ENCODE measurements at regions not wholly inside any gene's neighbourhood (a gene's known extent, or its start where the extent isn't known, plus 50 kb on each side); places are given as distances from the start of the nearest gene placed in this dataset.
"Not testable (repeated sequence)": the region's sequence is repeated elsewhere in the genome, so short reads cannot be mapped to it uniquely, and the experiment has no call there.

DNA sequence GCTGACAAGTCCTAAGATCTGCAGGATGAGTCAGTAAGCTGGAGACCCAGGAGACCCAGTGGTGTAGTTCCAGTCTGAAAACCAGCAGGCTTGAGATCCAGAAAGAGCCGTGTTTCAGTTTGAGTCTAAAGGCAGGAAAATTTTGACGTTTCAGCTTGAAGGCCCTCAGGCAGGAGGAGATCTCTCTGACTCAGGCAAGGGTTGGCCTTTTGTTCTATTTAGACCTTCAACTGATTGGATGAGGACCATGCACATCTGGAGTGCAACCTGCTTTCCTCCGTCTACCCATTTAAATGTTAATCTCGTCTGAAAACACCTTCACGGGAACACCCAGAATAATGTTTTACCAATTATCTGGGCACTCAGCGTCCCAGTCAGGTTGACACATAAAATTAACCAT, 69.5 kb downstream of the NPIPA7 start:
- ATAC-seq; H3K27ac ChIP-seq; H3K4me2 ChIP-seq; CTCF ChIA-PET; H3K9me3 ChIP-seq; DNase-seq (ENCODE audit: low read depth in 1 of 2, low spot score in 1 of 2); POLR2A ChIA-PET; H3K4me1 ChIP-seq; H3K4me3 ChIP-seq; FAIRE-seq: not testable (repeated sequence)
- 0% methylated on average over 1 of the region's 6 CpGs for WGBS (ENCODE audit: missing lambda C conversion rate)

DNA sequence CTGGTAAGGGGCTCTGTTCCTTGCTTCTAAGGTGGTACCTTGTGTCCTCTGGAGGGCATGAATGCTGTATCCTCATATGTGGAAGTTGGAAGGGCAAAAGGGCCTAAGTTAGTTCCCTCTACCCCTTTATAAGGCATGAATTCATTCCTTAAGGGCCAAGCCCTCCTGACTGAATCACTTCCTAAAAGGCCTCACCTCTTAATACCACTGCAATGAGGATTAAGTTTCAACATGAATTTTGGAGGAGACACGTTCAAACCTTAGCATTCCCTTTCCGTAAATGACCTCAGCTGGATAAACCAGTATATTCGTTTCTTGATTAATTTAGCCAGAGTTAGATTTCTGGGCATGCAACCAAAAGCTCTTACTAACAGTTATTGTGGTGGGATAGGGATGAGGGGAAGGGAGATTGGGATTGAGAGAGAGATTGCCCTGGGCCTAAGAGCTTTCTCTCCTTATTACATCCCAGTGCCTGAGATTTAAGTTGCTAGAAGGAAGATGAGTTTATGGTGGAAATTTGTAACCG, 70.8 kb downstream of the NPIPA7 start:
- DNase-seq (ENCODE audit: low read depth in 1 of 2, low spot score in 1 of 2); H3K4me2 ChIP-seq; H3K9me3 ChIP-seq; H3K27ac ChIP-seq; H3K4me3 ChIP-seq; POLR2A ChIA-PET; H3K4me1 ChIP-seq; ATAC-seq; CTCF ChIA-PET; FAIRE-seq: not testable (repeated sequence)
- 8% methylated on average over 4 of the region's 4 CpGs for WGBS (ENCODE audit: missing lambda C conversion rate)

- H3K4me3 ChIP-seq; DNase-seq (ENCODE audit: low read depth in 1 of 2, low spot score in 1 of 2); H3K27ac ChIP-seq; H3K4me1 ChIP-seq; H3K4me2 ChIP-seq; POLR2A ChIA-PET; H3K9me3 ChIP-seq; CTCF ChIA-PET; FAIRE-seq; ATAC-seq: not testable (repeated sequence)
- WGBS (ENCODE audit: missing lambda C conversion rate): 8% methylated on average over 3 of the region's 10 CpGs
These were observed 72.9 kb downstream of the NPIPA7 start for GRCh38 chr16:16451721-16452410.

DNA sequence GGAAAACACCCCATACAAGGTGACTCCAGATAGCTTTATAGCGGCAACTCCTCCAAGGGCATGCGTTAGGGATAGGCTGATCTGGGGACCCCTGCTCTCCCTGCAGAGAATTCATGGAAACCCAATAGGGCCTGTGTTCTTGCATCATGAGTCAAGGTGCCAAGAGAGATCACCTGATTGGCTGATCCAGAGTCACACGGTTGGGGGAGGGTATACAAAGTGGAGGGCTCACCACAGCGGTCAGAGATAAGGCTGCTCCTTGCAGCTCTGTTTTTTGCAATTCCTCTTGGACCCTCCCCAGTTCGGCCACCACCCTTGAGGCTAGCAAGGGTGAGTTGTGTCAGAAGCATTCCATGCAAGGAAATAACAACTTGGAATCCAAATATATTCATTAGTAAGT, 79.6 kb downstream of the NPIPA7 start:
- H3K9me3 ChIP-seq; H3K27ac ChIP-seq; H3K4me3 ChIP-seq; POLR2A ChIA-PET; CTCF ChIA-PET; FAIRE-seq; H3K4me1 ChIP-seq; H3K4me2 ChIP-seq; DNase-seq (ENCODE audit: low read depth in 1 of 2, low spot score in 1 of 2); ATAC-seq: not testable (repeated sequence)
- no CpG with 5 or more reads among the region's 5 CpGs for WGBS (ENCODE audit: missing lambda C conversion rate)

DNA sequence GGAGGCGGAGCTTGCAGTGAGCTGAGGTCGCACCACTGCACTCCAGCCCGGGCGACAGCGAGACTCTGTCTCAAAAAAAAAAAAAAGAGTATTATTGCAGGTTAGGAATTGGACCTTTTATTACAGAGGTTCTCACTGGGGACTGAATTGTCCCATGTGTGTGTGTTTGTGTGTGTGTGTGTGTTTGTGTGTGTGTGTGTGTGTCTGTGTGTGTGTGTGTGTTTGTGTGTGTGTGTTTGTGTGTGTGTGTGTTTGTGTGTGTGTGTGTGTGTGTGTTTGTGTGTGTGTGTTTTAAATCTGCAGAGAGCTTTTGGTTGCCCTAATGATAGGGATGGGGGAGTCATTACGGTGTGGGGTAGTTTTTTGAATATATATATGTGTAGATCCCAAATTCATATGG, 84.9 kb downstream of the NPIPA7 start:
- WGBS (ENCODE audit: missing lambda C conversion rate): 35% methylated on average over 4 of the region's 6 CpGs
- H3K4me2 ChIP-seq; H3K9me3 ChIP-seq; CTCF ChIA-PET; DNase-seq (ENCODE audit: low read depth in 1 of 2, low spot score in 1 of 2); H3K27ac ChIP-seq; FAIRE-seq; ATAC-seq; POLR2A ChIA-PET; H3K4me1 ChIP-seq; H3K4me3 ChIP-seq: not testable (repeated sequence)

GRCh38 chr16:16488919-16489318, 110.0 kb downstream of the NPIPA7 start:
- H3K27ac ChIP-seq; H3K4me1 ChIP-seq; H3K4me2 ChIP-seq; H3K9me3 ChIP-seq; H3K4me3 ChIP-seq; FAIRE-seq; ATAC-seq; CTCF ChIA-PET; DNase-seq (ENCODE audit: low read depth in 1 of 2, low spot score in 1 of 2); POLR2A ChIA-PET: not testable (repeated sequence)
- WGBS (ENCODE audit: missing lambda C conversion rate): 40% methylated on average over 4 of the region's 4 CpGs

DNA sequence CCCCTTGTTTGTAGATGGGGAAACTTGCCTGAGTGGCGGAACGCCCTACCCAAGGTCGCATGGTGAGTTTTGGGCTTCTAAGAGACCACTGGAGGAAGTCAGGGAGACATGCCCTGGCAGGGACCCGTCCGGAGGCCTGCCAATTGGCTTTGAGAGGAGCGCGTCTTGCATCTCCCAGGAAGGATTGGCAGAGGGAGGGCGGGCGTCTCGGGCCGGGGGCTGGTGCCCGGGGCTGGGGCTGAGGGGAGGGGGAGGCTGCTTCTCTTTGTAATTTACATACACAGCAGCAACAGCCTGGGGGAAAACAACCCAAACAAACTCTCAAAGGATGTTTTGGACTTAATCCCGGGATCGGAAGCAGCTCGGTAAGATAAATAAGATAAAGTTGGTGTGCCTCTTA, 110.5 kb downstream of the NPIPA7 start:
- H3K4me3 ChIP-seq; ATAC-seq; POLR2A ChIA-PET; H3K4me1 ChIP-seq; CTCF ChIA-PET; H3K27ac ChIP-seq; H3K4me2 ChIP-seq; FAIRE-seq; H3K9me3 ChIP-seq; DNase-seq (ENCODE audit: low read depth in 1 of 2, low spot score in 1 of 2): not testable (repeated sequence)
- WGBS (ENCODE audit: missing lambda C conversion rate): no CpG with 5 or more reads among the region's 15 CpGs

GRCh38 chr16:16494114-16494513, 115.2 kb downstream of the NPIPA7 start:
- H3K4me2 ChIP-seq; H3K4me3 ChIP-seq; CTCF ChIA-PET; FAIRE-seq; H3K4me1 ChIP-seq; POLR2A ChIA-PET; H3K9me3 ChIP-seq; DNase-seq (ENCODE audit: low read depth in 1 of 2, low spot score in 1 of 2); H3K27ac ChIP-seq; ATAC-seq: not testable (repeated sequence)
- no CpG with 5 or more reads among the region's 8 CpGs for WGBS (ENCODE audit: missing lambda C conversion rate)

DNA sequence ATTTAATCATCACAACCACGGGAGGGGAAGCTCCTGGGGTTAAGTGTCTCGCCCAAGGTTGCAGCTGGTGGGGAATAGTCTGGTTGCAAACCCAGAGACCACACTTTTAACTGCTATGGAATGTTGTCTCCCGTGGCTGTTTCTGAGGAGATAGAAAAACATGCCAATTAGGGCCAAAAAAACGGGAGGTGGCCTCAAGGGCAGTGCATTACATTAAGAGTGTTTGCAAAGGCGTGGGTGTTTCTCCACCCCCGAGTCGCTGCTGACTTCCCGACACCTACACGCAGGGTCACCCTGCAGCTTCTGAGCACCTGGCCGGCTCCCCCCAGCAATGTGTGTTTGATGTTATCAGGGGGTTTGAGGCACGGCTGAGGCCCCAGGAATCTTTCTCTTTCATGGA, 116.1 kb downstream of the NPIPA7 start:
- POLR2A ChIA-PET; H3K27ac ChIP-seq; FAIRE-seq; H3K4me2 ChIP-seq; DNase-seq (ENCODE audit: low read depth in 1 of 2, low spot score in 1 of 2); H3K4me3 ChIP-seq; ATAC-seq; CTCF ChIA-PET; H3K4me1 ChIP-seq; H3K9me3 ChIP-seq: not testable (repeated sequence)
- 23% methylated on average over 5 of the region's 11 CpGs for WGBS (ENCODE audit: missing lambda C conversion rate)

GRCh38 chr16:16499875-16500274, 120.9 kb downstream of the NPIPA7 start:
- CTCF ChIA-PET; H3K9me3 ChIP-seq; FAIRE-seq; H3K4me1 ChIP-seq; ATAC-seq; H3K4me2 ChIP-seq; H3K4me3 ChIP-seq; H3K27ac ChIP-seq; DNase-seq (ENCODE audit: low read depth in 1 of 2, low spot score in 1 of 2); POLR2A ChIA-PET: not testable (repeated sequence)
- WGBS (ENCODE audit: missing lambda C conversion rate): no CpG with 5 or more reads among the region's 8 CpGs

DNA sequence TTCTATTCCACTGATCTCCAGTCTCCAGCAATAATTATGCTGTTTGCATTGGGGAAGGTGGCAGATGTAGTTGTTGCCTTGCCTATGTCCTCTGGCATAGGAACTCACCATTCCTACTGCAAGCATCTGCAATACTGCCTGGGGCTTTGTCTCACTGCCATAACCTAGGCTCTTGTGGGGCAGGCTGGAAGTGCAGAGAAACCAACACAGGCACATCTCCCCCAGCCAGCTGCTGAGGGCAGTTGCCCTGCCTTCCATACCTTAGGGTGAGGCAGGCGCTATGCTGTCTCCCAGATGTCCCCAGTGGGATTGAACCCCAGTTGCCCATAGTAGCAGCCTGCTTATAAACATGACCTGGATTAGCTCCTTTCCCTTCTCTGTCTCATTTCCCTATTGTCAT, 128.1 kb downstream of the NPIPA7 start:
- CTCF ChIA-PET; FAIRE-seq; POLR2A ChIA-PET; H3K4me1 ChIP-seq; H3K9me3 ChIP-seq; DNase-seq (ENCODE audit: low read depth in 1 of 2, low spot score in 1 of 2); H3K27ac ChIP-seq; H3K4me2 ChIP-seq; H3K4me3 ChIP-seq: not testable (repeated sequence)
- ATAC-seq: peak in 1 of 2 experiments; percentile 54; a peak in 1 of 6 replicates
- no CpG with 5 or more reads among the region's 1 CpG for WGBS (ENCODE audit: missing lambda C conversion rate)

GRCh38 chr16:16508344-16508743, 129.4 kb downstream of the NPIPA7 start:
- H3K4me3 ChIP-seq; H3K4me2 ChIP-seq; H3K9me3 ChIP-seq; CTCF ChIA-PET; H3K4me1 ChIP-seq; DNase-seq (ENCODE audit: low read depth in 1 of 2, low spot score in 1 of 2); POLR2A ChIA-PET; H3K27ac ChIP-seq; ATAC-seq; FAIRE-seq: not testable (repeated sequence)
- WGBS (ENCODE audit: missing lambda C conversion rate): no CpG with 5 or more reads among the region's 2 CpGs
